HG03097 (cell line): ENCODE measurements at regions not wholly inside any gene's neighbourhood (a gene's known extent, or its start where the extent isn't known, plus 50 kb on each side); places are given as distances from the start of the nearest gene placed in this dataset.

Source experiments
- ATAC-seq: cut with Tn5 transposase; IDR thresholded peaks from one replicate; pipeline ENCODE4 v1.9.1; 2021; ENCODE audit not compliant: unreplicated experiment, low FRiP score

DNA sequence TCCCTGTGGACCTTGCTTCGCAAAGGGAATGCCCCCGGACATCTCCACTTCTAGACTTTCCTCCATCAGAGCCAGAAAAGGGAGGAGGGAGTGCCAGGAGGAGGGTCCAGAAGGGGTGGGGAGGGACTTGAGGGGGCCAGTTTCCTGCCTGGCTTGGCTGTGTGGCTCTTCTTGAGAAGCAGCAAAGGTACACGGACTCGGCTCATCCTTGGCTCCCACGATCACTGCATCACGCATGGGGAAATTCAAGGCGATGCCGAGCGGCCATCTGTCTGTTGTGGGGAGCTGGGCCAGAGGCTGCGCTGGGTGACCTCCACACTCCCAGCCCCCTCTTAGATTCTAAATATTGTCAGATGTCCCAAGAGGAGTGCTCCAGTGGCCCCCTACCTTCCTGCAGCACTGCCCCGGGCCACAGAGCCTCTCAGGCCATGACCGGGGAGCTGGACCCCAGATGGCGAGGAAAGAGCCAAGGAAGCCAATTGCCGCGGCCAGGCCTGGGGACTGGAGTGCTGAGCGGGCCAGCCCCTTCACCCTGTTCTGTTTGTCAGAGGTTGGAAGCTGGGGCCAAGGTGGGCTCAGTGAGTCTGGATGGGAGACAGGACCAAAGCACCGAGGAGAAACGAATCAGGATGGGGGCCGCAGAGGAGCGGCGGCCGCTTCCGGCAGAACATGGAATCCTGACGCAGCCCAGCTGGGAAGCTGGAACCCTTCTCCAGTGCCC, 104.5 kb downstream of the RBFOX3 start:
- no peak for ATAC-seq

DNA sequence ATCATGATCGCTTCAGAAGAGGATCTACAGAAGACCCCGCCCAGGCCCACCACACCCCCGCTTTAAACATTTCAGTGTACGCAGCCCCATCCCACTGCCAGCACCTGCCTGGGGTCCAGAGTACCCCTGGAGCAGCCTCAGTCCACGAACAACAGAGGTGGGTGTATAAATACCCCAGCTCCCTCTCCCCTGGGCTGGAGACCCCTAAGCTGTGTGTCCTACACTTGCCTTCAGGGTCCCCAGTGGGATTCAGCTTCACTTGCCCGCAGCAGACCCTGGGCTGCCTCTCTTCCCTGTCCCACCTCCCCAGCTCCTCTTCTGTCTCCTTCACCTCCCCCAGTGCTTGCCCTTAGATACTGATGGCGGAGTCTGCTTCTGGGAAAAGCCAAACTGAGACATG, 105.7 kb downstream of the RBFOX3 start:
- ATAC-seq = no peak

DNA sequence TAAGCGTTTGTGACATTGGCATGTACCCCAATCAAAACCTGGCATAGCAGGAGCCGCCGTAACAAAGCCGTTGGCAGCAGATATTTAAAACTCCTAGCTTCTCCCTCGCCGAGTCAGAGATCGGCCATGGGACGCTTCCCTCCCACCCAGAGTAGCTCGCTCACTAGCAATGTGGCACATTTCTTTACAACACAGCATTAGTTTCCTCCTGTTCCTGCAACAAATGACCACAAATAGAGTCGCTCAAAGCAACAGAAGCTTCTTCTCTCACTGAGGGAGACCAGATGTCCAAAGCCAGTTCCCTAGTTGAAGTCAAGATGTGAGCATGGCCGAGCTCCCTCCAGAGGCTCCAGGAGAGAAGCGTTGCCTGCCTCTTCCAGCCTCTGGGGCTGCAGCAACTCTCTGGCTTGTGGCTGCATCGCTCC, 106.7 kb downstream of the RBFOX3 start:
- ATAC-seq = no peak

DNA sequence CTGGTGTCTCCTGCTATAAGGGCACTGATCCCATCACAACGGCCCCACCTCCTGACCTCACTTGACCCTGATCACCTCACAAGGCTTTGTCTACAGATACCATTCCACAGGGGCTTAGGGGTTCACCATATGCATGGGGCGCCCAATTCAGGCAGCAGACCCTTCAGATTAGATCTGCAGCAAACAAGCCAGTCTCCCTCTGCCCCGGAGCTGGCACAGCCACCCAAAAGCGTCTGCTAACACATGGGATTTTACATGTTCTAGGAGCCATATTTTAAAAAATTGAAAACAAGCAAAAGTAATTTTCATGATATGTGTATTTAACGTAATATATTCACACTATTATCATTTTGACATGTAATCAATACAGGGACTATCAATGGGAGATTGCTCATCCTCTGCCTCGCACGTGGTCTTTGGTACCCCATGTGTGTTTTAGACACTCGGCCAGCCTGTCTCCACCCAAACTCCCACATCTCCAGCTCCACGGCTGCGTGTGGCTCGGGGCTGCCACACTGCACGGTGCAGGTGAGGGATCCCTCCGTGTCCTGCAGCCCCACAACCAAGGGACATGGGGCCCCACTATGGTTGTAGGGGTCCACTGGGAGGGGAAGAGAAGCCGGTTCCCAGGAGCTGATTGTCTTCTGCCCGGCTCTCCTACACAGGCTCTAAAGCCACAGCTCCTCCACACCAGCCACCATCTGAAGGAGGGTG, 107.6 kb downstream of the RBFOX3 start:
- ATAC-seq = no peak

DNA sequence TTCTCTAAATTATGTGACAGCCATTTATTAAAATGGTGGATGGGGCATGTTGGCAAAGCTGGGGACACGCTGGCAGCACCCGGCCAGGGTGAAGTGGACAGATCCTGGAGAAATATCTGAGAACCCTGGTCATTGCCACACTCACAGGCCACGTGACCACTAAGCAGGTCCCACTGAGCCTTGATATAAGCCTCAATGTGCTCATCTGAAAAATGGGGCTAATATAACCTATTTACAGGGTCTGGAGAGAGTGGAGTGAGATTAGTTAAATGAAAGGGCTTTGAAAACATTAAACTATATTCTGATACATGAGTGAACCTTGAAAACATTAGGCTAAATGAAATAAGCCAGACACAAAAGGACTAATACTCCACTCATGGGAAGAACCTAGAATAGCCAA, 108.9 kb downstream of the RBFOX3 start:
- no peak for ATAC-seq

DNA sequence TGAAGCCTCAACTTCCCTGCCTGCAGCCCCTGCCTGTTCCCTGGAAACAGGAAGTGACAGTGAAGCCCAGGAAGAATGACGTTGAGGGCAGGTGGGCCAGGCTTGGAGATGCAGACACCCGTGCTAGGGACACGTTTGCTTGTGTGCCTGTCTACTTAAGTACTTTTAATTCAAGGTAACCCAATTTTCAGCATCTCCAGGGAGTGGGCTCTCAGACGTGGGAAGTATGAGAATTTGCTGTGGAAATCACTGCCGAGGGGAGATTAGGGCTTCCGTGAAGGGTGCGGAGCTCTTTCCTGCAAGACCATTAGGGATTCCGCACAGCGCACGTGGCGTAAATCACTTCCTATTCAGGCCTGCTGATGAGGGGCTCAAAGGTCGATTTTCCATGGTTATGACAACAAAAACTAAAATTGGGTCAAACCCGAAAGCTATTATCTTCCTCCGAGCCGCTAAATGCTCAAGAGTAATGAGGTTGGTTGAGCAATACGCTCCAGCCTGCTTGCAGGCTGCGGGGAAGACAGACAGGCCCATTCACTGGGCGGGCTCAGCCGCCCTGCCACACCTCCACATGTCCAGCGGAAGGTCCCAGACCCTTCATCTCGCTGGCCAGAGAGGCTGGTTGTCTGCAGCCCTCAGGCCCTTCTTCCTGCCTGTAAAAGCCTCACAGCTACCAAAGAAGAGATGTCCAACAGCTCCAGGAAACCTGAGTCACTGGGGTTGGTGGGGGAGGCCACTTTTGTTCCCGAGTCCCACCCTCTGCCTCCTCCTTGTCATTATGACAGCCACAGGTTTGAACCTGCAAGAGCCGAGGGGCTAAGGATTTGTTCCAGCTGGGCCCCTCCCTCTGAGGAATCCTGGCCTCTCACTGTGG, 109.9 kb downstream of the RBFOX3 start:
- no peak for ATAC-seq

DNA sequence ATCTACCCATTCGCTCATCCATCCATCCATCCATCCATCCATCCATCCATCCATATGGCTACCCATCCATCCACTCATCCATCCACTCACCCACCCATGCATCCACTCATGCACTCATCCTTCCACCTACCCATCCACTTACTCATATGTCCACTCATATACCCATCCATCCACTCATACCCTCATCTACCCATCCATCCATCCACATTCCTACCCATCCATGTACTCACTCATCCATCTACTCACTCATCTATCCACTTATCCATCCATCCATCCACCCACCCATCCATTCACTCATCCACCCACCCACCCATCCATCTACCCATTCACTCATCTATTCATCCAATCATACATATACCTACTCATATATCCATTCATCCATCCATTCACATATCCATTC, 112.0 kb downstream of the RBFOX3 start:
- no peak for ATAC-seq

DNA sequence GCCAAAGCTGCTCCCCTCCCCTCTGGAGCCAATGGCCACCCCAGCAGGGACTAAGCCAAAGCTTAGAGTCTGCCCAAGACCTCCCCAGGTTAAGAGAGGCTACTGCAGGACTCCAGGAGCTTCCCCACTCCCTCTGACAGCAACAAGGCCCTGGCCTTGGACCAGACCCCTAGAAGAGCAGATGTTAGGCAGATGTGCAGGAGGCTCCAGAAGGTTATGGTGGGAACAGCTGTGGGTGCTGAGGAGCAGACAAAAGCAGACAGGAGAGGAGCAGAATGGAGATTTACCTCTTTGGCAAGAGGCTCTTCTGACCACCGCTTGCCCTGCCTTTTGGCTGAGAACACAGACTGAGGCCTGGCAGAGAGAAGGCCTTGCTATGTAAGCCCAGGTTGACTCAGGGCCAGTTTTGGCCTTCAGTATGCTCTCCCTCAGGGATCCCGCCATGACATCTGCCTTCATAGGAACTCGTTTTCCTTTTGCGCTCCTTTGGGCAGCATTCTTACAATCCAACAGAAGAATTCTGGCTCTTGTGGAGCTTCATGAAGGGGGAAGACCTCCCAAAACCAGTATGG, 113.0 kb downstream of the RBFOX3 start:
- no peak for ATAC-seq

DNA sequence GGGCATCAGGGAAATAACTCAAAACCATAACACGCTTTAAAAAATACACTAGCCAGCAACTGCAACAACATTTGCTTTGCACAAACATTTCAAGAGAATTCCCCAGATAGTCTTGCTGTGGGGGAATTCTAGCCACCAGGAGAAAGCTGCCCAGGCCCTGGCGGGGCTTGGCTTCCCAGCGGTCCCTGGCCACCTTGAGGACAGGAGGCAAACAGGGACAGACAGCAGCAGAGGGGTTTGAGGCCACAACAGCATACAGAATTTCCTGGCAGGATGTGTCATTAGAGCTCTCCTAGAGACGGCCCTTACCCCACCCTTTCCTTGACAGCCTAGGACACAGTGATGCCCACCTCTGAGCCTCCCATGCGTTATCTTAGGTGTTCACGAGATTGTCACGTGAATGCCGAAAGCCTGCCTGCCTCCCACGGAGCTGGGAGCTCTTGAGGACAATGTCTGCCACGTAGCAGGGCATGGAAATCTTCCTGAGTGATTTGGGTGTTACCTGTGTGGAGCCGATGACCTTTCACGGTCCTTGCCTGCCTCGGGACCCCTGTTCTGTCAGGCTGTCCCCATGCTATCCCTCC, 114.3 kb downstream of the RBFOX3 start:
- no peak for ATAC-seq

DNA sequence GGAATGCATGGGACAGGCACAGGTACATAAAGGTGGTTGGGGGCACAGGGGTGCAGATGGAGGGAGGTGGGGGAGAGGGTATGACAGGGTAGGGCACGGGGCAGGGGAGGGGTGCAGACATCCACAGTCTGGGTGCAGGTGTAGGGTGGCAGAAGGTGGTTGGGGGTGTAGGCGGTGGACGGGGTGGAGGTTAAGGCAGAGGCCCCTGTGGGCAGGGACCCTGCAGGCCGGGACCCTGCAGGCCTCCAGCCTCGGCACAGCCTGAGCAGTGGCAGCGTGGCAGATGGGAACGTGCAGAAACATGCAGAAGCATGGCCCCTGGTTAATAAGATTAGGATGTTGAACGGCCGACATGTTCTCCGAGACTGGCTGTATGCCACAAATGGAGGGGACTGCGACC, 115.2 kb downstream of the RBFOX3 start:
- no peak for ATAC-seq

DNA sequence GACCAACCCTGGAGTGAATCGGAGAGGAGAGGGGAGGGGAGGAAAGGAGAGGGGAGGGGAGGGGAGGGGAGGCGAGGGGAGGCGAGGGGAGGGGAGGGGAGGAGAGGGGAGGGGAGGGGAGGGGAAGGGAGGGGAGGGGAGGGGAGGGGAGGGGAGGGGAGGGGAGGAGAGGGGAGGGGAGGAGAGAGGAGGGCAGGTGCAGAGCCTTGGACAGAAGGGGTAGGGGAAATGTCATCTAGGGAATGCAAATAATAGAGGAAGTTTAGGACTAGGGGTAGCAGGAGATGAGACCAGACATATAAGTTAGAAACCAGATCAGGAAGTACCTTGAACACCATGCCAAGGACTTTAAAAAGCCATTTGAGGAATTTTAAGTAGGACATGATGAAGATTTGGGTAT, 119.8 kb downstream of the RBFOX3 start:
- ATAC-seq = no peak

DNA sequence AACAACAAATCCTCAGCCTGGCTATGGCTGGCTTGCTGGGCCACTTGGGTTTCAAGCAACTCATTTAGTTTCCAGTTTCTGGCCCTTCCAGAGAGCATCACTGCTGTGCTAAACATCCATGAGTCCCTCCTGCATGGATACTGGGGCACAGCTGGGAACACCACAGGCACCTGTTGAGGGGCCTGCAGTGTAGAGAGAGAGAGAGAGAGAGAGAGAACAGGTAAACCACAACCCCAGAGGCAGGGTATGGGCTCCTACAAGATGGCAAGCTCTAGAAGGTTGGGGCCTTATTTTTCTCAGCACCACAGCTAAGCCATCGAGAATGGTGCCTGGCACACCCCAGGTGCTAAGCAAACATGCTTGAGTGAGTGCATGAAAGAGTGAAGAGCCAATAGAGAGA, 120.3 kb downstream of the RBFOX3 start:
- ATAC-seq = no peak

DNA sequence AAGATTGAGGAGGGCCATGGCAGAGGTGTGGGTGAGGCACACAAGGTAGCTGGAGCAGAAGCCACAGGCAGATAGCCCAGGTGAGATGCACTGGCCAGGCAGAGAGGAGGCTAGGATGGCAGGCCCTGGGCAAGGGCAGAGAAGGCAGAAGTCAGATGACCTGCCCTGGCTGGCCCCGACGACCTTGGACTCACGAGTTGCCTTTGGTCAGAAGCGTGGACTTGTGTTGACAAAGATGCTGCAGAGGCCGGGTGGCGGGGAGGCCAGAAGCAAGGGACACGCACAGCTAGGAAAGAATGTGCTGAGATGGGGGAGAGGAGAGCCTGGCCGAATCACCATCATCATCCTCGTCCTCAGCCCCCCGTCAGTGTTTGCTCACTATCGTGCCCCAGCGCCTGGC, 123.7 kb downstream of the RBFOX3 start:
- no peak for ATAC-seq

DNA sequence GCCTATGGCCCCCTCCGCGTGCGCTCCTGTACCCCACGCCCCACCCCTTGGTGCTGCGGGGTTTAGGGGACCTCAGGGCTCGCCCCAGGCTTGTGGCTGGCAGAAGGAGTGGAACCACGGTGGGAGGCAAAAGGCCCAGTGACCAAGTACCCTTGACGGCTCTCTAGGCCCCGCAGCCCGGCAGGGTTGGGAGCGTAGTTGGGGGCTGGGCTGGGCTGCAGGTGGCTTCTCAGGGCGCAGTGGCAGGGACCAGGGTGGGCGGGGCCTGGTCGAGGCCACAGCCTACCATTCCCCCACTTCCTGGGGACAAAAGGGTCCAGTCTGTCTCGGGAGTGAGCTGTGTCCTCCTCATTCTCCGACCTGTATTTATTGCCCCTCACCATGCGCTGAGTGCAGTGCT, 124.9 kb downstream of the RBFOX3 start:
- ATAC-seq = no peak

DNA sequence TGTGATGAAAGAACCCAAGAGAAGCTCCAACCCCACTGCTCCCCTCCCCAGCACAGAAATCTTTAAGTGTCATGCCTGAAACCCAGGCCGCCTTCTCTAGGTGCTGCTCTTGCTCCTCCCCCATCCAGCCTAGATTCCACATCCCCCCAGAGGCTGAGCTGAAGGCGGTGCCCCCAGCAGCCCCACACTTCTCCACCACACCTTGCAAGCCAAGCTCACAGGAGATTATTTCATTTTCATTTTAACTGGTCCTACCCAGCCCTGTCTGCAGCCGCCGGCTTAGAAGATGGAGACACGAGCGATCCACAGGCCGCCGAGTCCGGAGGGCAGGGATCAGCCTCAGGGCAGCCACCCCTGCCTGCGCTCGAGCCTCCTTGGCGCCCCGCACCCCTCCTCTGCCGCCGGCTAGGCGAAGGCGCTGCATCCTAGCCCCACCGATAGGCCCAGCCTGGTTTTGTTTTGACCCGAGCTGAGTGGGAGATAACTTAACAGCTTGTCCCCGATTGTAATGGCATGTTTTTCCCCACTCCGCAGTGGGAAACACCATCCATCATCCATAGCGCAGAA, 125.3 kb downstream of the RBFOX3 start:
- no peak for ATAC-seq

DNA sequence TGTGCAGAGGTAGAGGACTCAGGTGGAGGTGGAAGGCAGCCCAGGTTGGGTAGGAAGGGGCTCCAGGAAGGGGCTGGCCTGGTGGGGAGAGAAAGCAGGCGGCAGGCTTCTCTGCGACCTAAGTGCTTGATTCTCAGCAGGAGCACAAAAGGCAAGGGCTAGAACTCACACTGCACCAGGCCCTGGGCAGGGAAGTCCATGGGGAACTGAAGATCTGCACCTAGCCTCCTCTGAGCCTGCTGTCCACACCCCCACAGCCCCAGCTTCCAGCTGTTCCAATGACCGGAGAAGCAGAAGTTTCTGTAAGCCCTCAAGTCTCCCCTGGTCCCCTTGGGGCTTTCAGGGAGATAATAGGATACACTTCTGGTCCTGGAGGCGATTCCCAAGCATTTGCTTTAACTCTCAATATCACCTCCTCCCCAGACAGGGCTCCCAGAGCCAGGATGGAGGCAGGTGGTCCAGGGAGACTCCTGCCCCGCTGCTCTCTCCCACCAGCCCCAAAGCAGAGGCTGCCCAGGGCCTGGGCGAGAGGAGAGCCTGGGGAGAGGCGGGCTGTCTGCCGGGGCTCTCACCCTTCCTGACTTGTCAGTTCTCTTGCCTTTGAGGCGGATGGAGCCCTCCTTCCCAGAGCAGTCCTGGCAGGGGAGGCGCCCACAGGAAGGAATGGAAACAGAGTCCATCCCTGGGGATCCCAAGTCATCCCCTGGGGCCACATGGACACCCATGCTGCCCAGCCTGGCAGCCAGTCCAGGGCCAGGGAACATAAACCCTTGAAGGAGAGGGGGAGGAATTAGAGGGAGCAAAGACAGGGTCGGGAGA, 126.0 kb downstream of the RBFOX3 start:
- no peak for ATAC-seq

DNA sequence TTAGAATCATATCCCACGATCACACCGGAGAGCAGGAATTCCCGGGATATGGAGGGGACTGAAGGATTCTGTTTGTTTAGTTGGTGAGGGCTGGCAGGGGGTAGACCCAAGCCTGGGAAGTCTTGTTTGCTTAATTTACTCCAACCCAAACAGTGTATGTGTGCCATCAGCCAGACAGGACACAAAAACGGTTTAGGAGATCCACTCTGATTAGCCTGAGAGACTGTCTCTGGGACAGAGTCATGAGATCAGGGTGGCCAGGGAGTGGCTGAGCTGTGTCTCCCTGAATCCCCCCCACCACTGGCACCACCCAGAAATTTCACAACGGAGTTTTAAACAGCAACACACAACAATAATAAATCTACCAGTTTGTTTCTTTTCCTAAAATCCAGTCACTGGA, 127.0 kb downstream of the RBFOX3 start:
- ATAC-seq = no peak

DNA sequence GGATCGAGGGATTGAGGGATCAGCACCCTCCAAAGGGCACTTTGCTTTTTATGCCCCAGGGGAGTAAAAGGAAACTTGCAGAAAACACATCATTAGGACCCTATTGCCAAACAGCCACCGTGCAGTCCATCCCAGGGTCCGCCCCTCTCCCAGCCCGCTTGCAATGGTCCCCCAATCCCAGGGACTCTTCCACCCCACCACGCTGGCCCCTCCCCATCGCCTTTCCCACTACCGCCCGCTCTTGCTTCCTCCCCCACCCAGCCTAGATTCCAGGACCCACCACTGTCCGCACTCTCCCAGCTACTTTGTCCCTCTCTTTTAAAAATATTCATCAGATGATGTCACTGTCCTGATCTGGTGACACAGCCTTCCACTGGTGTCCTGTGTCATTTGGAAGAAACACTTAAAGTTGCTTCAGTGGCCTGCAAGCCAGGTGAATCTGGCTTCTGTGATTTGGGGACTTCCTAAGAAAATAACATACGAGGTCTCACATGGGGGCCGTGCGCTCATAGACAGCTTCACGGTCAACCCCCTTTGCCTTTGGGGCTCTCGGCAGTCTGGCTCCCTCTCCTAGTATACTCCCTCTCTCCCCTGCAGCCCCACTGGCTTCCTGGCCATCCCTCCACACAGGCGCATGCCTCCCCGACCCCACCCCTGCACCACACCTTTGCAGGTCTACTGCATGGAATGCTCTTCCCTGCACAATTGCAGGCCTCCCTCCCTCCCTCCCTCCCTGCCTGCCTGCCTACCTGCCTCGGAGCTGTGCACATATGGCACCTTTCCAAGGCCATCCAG, 127.9 kb downstream of the RBFOX3 start:
- ATAC-seq = no peak

DNA sequence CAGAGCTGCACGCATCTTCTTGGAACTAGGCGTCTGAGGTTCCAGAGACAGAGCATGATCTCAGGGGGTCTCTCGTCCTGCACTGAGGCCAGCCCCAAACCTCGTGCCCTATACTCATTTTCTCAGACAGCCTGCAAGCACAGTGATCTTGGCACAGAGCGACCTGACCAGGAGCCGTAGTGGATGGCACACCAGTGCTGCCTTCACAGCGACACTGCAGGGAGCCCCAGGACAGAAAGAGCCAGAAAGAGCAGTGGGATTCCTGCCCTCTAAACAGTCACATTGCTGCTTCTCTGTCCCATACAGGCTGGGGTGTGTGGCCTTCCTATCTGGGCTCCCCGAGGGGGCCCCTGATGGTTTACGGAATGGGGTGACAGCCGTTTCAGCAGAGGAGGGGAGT, 131.0 kb downstream of the RBFOX3 start:
- no peak for ATAC-seq
